ENCODE measurements at regions not wholly inside any gene's neighbourhood (a gene's known extent, or its start where the extent isn't known, plus 50 kb on each side); places are given as distances from the start of the nearest gene placed in this dataset.

DNA sequence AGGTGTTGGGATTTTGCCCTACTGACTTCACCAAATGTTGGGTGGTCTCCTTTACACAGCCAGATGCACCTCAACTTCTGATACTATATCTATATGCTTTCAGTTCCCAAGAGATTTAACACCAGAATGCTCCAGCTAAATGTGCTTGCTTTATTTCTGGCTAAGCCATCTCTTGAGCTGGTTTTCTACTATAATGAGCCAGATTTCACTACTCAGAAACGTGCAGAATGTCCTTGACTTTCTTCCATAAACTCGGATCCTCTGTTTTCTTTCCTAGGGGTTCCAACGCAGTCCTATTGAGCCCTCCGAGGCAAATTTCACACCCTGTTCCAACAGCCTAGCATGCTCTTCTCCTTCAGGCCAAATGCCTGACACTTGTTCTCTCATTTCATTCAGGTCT lies 200.3 kb downstream of the DPY19L2 start:
- TF ChIP-seq, protein P1, sequence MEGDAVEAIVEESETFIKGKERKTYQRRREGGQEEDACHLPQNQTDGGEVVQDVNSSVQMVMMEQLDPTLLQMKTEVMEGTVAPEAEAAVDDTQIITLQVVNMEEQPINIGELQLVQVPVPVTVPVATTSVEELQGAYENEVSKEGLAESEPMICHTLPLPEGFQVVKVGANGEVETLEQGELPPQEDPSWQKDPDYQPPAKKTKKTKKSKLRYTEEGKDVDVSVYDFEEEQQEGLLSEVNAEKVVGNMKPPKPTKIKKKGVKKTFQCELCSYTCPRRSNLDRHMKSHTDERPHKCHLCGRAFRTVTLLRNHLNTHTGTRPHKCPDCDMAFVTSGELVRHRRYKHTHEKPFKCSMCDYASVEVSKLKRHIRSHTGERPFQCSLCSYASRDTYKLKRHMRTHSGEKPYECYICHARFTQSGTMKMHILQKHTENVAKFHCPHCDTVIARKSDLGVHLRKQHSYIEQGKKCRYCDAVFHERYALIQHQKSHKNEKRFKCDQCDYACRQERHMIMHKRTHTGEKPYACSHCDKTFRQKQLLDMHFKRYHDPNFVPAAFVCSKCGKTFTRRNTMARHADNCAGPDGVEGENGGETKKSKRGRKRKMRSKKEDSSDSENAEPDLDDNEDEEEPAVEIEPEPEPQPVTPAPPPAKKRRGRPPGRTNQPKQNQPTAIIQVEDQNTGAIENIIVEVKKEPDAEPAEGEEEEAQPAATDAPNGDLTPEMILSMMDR (IDR thresholded peaks at IDR 0.05; ENCODE audit: poor library complexity, severe bottlenecking): no peak
- TF ChIP-seq TAF1 (IDR thresholded peaks at IDR 0.05; ENCODE audit: low read depth) (no peak), RAD21 (conservative IDR thresholded peaks at IDR 0.05) (no peak), SMC3 (conservative IDR thresholded peaks at IDR 0.05; ENCODE audit: poor library complexity) (no peak), EZH2 (IDR thresholded peaks at IDR 0.05; ENCODE audit: borderline replicate concordance, insufficient read depth, low read length, poor library complexity, severe bottlenecking) (no peak), MXI1 (conservative IDR thresholded peaks at IDR 0.05; ENCODE audit: poor library complexity, severe bottlenecking) (no peak), EP300 (conservative IDR thresholded peaks at IDR 0.05; ENCODE audit: poor library complexity, severe bottlenecking) (no peak), POLR2AphosphoS5 (IDR thresholded peaks at IDR 0.05) (no peak)
- TF ChIP-seq, protein P2, sequence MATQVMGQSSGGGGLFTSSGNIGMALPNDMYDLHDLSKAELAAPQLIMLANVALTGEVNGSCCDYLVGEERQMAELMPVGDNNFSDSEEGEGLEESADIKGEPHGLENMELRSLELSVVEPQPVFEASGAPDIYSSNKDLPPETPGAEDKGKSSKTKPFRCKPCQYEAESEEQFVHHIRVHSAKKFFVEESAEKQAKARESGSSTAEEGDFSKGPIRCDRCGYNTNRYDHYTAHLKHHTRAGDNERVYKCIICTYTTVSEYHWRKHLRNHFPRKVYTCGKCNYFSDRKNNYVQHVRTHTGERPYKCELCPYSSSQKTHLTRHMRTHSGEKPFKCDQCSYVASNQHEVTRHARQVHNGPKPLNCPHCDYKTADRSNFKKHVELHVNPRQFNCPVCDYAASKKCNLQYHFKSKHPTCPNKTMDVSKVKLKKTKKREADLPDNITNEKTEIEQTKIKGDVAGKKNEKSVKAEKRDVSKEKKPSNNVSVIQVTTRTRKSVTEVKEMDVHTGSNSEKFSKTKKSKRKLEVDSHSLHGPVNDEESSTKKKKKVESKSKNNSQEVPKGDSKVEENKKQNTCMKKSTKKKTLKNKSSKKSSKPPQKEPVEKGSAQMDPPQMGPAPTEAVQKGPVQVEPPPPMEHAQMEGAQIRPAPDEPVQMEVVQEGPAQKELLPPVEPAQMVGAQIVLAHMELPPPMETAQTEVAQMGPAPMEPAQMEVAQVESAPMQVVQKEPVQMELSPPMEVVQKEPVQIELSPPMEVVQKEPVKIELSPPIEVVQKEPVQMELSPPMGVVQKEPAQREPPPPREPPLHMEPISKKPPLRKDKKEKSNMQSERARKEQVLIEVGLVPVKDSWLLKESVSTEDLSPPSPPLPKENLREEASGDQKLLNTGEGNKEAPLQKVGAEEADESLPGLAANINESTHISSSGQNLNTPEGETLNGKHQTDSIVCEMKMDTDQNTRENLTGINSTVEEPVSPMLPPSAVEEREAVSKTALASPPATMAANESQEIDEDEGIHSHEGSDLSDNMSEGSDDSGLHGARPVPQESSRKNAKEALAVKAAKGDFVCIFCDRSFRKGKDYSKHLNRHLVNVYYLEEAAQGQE (IDR thresholded peaks at IDR 0.05; ENCODE audit: borderline replicate concordance): no peak
- no peak overlapping the region for H3K27ac ChIP-seq (ENCODE audit: low read length)
- no peak overlapping the region for H2AFZ ChIP-seq (ENCODE audit: low read depth, low read length)
- no peak overlapping the region for H3K9ac ChIP-seq (ENCODE audit: low read length)
- H3K36me3 ChIP-seq (ENCODE audit: insufficient read depth, low read length): no peaks in the 10 kb centered on the region
- no peak overlapping the region for H3K4me2 ChIP-seq (ENCODE audit: low read length)
- H3F3A ChIP-seq (ENCODE audit: insufficient read depth, low read length, poor library complexity, severe bottlenecking): no peaks in the 10 kb centered on the region
- H3K9me3 ChIP-seq (ENCODE audit: low read length): no peaks in the 10 kb centered on the region
- no peak overlapping the region for H3K4me3 ChIP-seq (ENCODE audit: low read length)
- H3K79me2 ChIP-seq (replicated peaks; ENCODE audit: insufficient read depth, low read length): no peaks in the 10 kb centered on the region
- H3K27me3 ChIP-seq (ENCODE audit: insufficient read depth, low read depth, low read length): no peaks in the 10 kb centered on the region
- H3K9me2 ChIP-seq (ENCODE audit: insufficient read depth, low read length): no peaks in the 10 kb centered on the region
- H4K20me1 ChIP-seq (ENCODE audit: insufficient read depth): no peaks in the 10 kb centered on the region

GRCh38 chr12:63457857-63458256 lies 210.4 kb downstream of the DPY19L2 start:
- H2AFZ ChIP-seq (ENCODE audit: low read depth, low read length): no peak overlapping the region
- H3F3A ChIP-seq (ENCODE audit: insufficient read depth, low read length, poor library complexity, severe bottlenecking): no peaks in the 10 kb centered on the region
- no peak overlapping the region for H3K4me3 ChIP-seq (ENCODE audit: low read length)
- H3K4me2 ChIP-seq (ENCODE audit: low read length): no peak overlapping the region
- TF ChIP-seq MXI1 (conservative IDR thresholded peaks at IDR 0.05; ENCODE audit: poor library complexity, severe bottlenecking): no peak
- no peak for TF ChIP-seq EZH2 (IDR thresholded peaks at IDR 0.05; ENCODE audit: borderline replicate concordance, insufficient read depth, low read length, poor library complexity, severe bottlenecking)
- TF ChIP-seq, protein P1 (IDR thresholded peaks at IDR 0.05; ENCODE audit: poor library complexity, severe bottlenecking): no peak
- TF ChIP-seq, protein P2 (IDR thresholded peaks at IDR 0.05; ENCODE audit: borderline replicate concordance): no peak
- no peak for TF ChIP-seq POLR2AphosphoS5 (IDR thresholded peaks at IDR 0.05)
- TF ChIP-seq RAD21 (conservative IDR thresholded peaks at IDR 0.05): no peak
- TF ChIP-seq SMC3 (conservative IDR thresholded peaks at IDR 0.05; ENCODE audit: poor library complexity): no peak
- TF ChIP-seq EP300 (conservative IDR thresholded peaks at IDR 0.05; ENCODE audit: poor library complexity, severe bottlenecking): no peak
- no peak for TF ChIP-seq TAF1 (IDR thresholded peaks at IDR 0.05; ENCODE audit: low read depth)
- H3K27me3 ChIP-seq (ENCODE audit: insufficient read depth, low read depth, low read length): no peaks in the 10 kb centered on the region
- no peaks in the 10 kb centered on the region for H3K9me2 ChIP-seq (ENCODE audit: insufficient read depth, low read length)
- no peaks in the 10 kb centered on the region for H3K79me2 ChIP-seq (replicated peaks; ENCODE audit: insufficient read depth, low read length)
- no peak overlapping the region for H3K9ac ChIP-seq (ENCODE audit: low read length)
- H3K9me3 ChIP-seq (ENCODE audit: low read length): no peaks in the 10 kb centered on the region
- H3K27ac ChIP-seq (ENCODE audit: low read length): no peak overlapping the region
- no peaks in the 10 kb centered on the region for H3K36me3 ChIP-seq (ENCODE audit: insufficient read depth, low read length)
- no peaks in the 10 kb centered on the region for H4K20me1 ChIP-seq (ENCODE audit: insufficient read depth)

All from neural cell (in vitro differentiated cells).